ENCODE measurements at regions not wholly inside any gene's neighbourhood (a gene's known extent, or its start where the extent isn't known, plus 50 kb on each side); places are given as distances from the start of the nearest gene placed in this dataset.
"Not testable (repeated sequence)": the region's sequence is repeated elsewhere in the genome, so short reads cannot be mapped to it uniquely, and the experiment has no call there.

GRCh38 chr11:44482338-44482737 lies 83.1 kb upstream of the CD82 start:
- TF ChIP-seq, protein P1, sequence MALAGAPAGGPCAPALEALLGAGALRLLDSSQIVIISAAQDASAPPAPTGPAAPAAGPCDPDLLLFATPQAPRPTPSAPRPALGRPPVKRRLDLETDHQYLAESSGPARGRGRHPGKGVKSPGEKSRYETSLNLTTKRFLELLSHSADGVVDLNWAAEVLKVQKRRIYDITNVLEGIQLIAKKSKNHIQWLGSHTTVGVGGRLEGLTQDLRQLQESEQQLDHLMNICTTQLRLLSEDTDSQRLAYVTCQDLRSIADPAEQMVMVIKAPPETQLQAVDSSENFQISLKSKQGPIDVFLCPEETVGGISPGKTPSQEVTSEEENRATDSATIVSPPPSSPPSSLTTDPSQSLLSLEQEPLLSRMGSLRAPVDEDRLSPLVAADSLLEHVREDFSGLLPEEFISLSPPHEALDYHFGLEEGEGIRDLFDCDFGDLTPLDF (CRISPR knock-in tag; IDR thresholded peaks at IDR 0.05), result not testable (repeated sequence)
- not testable (repeated sequence) for TF ChIP-seq SMC3 (IDR thresholded peaks at IDR 0.05; ENCODE audit: low read length); REST (IDR thresholded peaks at IDR 0.05; ENCODE audit: borderline replicate concordance in 1 of 2, low read depth in 1 of 2, low read length in 2 of 2); POLR2AphosphoS5 (IDR thresholded peaks at IDR 0.05; ENCODE audit: low read depth, low read length); PAX8 (CRISPR knock-in tag; IDR thresholded peaks at IDR 0.05; ENCODE audit: borderline replicate concordance); ZBTB49 (CRISPR knock-in tag; IDR thresholded peaks at IDR 0.05; ENCODE audit: borderline replicate concordance); DBP (CRISPR knock-in tag; IDR thresholded peaks at IDR 0.05; ENCODE audit: not compliant biosample characterization); TBP (CRISPR knock-in tag; IDR thresholded peaks at IDR 0.05)
- TF ChIP-seq, protein P2, sequence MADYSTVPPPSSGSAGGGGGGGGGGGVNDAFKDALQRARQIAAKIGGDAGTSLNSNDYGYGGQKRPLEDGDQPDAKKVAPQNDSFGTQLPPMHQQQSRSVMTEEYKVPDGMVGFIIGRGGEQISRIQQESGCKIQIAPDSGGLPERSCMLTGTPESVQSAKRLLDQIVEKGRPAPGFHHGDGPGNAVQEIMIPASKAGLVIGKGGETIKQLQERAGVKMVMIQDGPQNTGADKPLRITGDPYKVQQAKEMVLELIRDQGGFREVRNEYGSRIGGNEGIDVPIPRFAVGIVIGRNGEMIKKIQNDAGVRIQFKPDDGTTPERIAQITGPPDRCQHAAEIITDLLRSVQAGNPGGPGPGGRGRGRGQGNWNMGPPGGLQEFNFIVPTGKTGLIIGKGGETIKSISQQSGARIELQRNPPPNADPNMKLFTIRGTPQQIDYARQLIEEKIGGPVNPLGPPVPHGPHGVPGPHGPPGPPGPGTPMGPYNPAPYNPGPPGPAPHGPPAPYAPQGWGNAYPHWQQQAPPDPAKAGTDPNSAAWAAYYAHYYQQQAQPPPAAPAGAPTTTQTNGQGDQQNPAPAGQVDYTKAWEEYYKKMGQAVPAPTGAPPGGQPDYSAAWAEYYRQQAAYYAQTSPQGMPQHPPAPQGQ (CRISPR knock-in tag; IDR thresholded peaks at IDR 0.05; ENCODE audit: borderline replicate concordance), result not testable (repeated sequence)
- TF ChIP-seq, protein P3, sequence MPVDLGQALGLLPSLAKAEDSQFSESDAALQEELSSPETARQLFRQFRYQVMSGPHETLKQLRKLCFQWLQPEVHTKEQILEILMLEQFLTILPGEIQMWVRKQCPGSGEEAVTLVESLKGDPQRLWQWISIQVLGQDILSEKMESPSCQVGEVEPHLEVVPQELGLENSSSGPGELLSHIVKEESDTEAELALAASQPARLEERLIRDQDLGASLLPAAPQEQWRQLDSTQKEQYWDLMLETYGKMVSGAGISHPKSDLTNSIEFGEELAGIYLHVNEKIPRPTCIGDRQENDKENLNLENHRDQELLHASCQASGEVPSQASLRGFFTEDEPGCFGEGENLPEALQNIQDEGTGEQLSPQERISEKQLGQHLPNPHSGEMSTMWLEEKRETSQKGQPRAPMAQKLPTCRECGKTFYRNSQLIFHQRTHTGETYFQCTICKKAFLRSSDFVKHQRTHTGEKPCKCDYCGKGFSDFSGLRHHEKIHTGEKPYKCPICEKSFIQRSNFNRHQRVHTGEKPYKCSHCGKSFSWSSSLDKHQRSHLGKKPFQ (CRISPR knock-in tag; IDR thresholded peaks at IDR 0.05; ENCODE audit: insufficient replicate concordance), result not testable (repeated sequence)
- TF ChIP-seq, protein P4, sequence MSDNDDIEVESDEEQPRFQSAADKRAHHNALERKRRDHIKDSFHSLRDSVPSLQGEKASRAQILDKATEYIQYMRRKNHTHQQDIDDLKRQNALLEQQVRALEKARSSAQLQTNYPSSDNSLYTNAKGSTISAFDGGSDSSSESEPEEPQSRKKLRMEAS (IDR thresholded peaks at IDR 0.05), result not testable (repeated sequence)
